GM21447 (cell line): ENCODE measurements at regions not wholly inside any gene's neighbourhood (a gene's known extent, or its start where the extent isn't known, plus 50 kb on each side); places are given as distances from the start of the nearest gene placed in this dataset.
"Not testable (repeated sequence)": the region's sequence is repeated elsewhere in the genome, so short reads cannot be mapped to it uniquely, and the experiment has no call there.

Experiments used
- ATAC-seq: cut with Tn5 transposase; IDR thresholded peaks from one replicate; pipeline ENCODE4 v1.9.1; 2021; ENCODE audit not compliant: unreplicated experiment

- no peak for ATAC-seq
These were observed 483.9 kb downstream of the AACS start for GRCh38 chr12:125549171-125549570.

DNA sequence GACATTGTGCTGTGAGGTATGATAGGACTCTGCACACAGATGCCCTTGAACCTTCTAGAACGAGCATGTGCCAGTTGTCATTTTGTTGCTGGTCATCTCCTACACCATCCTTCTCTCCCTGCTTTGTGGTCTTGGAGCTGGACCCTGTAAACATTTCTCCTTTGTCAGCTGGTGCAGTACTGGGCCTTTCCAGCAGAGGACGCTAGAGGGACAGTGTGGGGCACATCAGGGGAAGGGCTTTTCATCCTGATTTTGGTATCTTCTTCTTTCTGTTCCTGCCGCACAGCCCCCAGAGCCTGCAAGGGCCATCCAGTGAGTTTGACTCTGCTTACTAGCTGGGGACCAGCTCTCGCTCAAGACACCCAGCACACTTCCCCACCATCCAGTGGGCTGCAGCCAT is 484.6 kb downstream of the AACS start:
- no peak for ATAC-seq

GRCh38 chr12:125552295-125552694 is 487.1 kb downstream of the AACS start:
- ATAC-seq, result no peak

DNA sequence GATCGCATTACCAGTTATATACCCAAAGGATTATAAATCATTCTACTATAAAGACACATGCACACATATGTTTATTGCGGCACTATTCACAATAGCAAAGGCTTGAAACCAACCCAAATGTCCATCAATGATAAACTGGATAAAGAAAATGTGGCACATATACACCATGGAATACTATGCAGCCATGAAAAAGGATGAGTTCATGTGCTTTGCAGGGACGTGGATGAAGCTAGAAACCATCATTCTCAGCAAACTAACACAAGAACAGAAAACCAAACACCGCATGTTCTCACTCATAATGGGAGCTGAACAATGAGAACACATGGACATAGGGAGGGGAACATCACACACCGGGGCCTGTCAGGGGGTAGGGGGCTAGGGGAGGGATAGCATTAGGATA is 495.8 kb downstream of the AACS start:
- ATAC-seq, result not testable (repeated sequence)

GRCh38 chr12:125564753-125565152 is 499.5 kb downstream of the AACS start:
- ATAC-seq, result no peak

DNA sequence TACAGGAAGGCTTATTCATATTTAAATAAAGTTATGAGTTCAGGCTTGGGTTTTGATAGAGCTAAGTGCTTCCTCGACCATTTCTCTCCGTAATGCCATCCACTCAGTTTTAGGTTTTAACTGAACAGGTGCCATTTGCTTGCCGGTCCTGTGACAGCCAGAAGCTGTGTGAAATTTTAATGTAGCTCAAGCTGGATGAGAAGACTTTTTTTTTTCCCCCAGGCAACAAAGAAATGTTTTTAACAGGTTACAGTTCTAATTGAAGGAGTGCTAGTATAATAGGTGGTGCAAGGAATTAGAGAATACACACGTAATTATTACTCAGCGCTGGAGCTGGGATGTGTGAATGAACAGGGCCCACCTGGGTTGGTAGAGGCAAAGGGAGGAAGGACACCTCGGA is 502.3 kb downstream of the AACS start:
- no peak for ATAC-seq

DNA sequence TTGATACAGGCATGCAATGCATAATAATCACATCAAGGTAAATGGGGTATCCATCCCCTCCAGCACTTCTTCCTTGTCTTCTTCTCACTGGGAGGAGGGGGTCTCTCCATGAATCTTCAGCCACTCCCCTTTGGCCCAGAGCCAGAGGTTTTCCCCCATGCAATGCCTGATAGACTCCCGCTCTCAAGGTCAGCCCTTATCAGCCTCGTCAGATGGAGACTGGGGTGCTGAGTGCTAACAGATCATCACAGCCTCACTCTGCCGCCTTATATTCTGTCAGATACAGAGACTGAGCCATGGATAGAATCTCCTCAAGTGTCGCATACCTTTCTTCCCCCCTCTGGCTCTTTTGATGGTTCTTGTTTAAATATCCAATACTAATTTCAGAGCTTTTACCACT is 503.1 kb downstream of the AACS start:
- ATAC-seq, result no peak

- no peak for ATAC-seq
These were observed 508.0 kb downstream of the AACS start for GRCh38 chr12:125573271-125573670.

DNA sequence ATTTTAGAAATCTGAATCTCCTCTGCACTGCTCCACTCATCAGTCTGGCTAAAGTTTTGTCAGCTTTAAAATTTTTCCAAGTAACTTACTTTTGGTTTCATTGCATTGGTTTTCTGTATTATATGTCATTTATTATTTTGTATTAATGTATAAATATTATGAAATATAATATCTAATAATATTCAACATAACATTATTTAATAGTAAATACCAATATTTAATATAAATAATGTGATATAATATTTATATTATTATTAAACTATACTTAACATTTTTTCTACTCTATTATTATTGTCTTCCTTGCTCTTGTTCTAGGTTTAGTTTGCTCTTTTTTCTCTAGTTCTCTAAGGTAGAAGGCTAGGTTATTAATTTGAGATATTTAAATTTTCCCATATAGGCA is 512.1 kb downstream of the AACS start:
- no peak for ATAC-seq

DNA sequence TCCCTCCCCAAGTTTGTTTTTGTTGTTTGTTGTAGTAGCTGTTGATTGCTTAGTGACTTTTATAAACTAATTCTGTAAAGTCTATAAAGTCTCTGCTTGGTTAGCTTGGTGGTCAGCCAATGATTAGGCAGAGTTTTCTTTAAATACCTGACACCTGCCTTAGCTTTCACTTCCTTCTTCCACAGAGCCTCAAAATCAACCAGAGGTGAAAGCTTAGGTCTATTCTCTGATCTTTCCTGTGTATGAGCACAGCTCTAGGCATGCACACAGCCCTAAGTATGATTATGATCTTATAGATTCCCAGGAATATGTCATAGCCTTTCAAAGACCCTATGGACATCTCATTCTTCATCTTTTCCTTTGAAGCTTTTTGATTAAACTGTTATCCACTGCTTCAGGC is 514.7 kb downstream of the AACS start:
- no peak for ATAC-seq

GRCh38 chr12:125583071-125583470 is 517.8 kb downstream of the AACS start:
- no peak for ATAC-seq

DNA sequence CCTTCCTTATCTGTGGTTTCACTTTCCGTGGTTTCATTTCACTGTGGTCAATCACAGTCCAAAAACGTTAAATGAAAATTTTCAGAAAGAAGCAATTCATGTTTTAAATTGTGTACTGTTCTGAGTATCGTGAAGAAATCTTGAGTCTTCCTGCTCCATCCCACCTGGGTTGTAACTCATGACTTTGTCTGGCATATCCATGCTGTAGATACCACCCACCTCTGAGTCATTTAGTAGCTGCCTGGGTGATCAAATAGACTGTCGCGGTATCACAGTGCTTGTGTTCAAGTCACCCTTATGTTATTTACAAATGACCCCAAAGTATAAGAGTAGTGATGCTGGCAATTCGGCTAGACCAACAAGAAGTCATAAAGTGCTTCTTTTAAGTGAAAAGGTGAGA is 521.2 kb downstream of the AACS start:
- ATAC-seq, result no peak

- no peak for ATAC-seq
These were observed 528.0 kb downstream of the AACS start for GRCh38 chr12:125593269-125593668.

- no peak for ATAC-seq
These were observed 539.7 kb downstream of the AACS start for GRCh38 chr12:125604976-125605375.

GRCh38 chr12:125606312-125606711 is 541.1 kb downstream of the AACS start:
- ATAC-seq, result no peak

DNA sequence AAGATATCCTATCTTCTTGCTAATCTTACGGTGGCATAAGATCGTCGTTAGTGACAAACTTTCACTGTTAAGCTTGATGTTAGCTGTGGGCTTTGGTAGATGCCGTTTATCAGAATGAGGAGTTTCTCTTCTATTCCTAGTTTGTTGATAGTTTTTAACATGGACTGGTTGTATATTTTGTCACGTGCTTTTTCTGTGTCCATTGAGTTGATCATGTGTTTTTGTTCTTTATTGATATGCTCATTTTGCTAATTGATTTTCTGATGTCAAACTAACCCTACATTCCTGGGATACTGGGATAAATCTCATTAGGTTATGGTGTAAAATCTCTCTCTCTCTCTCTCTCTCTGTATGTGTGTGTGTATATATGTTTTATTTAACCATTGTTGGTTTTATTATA is 545.1 kb downstream of the AACS start:
- ATAC-seq, result no peak

DNA sequence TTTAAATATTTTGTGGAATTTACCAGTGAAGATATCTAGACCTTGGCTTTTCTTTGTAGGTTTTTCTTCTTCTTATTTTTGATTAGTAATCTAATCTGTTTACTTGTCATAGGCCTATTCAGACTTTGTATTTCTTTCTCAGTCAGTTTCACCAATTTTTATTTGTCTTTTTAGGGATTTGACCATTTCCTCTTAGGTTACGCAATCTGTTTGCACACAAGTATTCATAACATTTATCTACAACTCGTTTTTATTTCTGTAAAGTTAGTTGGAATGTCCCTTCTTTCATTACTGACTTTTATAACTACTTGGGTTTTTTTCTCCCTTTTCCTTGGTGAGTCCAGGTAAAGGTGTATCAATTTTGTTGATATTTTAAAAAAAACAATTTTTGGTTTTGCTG is 545.7 kb downstream of the AACS start:
- ATAC-seq, result no peak

DNA sequence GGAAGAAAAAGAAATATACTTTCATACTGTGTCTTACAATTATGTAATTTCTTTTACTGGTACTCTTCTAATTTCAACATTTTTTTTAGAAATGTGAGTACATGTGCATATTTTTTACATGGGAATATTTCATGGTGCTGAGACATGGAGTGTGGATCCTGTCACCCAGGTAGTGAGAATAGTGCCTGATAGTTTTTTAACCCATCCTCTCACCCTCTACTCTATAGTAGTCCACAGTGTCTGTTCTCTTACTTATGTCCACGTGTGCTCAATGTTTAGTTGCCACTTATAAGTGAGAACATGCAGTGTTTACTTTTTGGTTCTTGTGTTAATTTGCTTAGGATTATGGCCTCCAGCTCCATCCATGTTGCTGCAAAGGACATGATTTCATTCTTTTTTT is 548.8 kb downstream of the AACS start:
- no peak for ATAC-seq

GRCh38 chr12:125619723-125620122 is 554.5 kb downstream of the AACS start:
- ATAC-seq, result no peak

- no peak for ATAC-seq
These were observed 568.5 kb downstream of the AACS start for GRCh38 chr12:125633686-125634085.

DNA sequence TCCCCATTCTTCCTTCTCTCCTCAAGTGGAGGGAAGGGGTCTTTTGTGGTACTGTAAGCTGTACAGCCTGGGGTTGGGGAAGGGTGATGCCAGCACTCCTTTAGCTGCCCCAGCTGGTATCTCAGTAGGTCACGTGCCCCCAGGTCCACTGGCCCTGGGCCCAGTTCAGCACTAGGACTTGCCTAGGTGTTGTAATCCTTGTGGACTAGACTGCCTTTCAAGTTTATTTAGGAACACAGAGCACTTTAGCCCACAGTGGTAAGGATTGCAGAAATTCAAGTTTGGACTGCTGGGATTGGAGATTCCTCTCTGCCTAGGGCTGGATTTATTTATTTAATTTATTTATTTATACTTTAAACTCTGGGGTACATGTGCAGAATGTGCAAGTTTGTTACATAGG is 569.6 kb downstream of the AACS start:
- no peak for ATAC-seq

GRCh38 chr12:125639826-125640225 is 574.6 kb downstream of the AACS start:
- no peak for ATAC-seq

DNA sequence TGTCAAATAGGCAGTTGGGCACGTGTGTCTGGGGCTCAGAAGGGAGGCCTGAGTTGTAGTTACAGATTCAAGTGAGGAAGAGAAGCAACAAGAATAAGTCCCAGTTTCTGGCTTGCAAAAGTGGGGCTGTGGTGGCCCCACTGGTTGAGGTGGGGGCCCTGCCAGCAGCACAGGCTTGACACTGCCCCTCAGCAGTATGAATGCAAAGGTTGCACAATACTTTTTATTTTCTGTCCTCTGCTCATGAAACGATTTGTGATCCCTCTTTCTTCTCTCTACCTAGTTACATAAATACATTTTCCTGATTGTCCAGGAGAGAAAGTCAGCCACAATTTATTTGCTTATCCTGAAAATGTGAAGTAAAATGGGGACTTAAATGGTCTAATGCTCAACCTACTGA is 577.8 kb downstream of the AACS start:
- no peak for ATAC-seq

GRCh38 chr12:125645724-125646123 is 580.5 kb downstream of the AACS start:
- ATAC-seq, result no peak
